ENCODE measurements at regions not wholly inside any gene's neighbourhood (a gene's known extent, or its start where the extent isn't known, plus 50 kb on each side); places are given as distances from the start of the nearest gene placed in this dataset.
A peak's percentile ranks its signal among the peaks of the same experiment; 100 is the strongest.

DNA sequence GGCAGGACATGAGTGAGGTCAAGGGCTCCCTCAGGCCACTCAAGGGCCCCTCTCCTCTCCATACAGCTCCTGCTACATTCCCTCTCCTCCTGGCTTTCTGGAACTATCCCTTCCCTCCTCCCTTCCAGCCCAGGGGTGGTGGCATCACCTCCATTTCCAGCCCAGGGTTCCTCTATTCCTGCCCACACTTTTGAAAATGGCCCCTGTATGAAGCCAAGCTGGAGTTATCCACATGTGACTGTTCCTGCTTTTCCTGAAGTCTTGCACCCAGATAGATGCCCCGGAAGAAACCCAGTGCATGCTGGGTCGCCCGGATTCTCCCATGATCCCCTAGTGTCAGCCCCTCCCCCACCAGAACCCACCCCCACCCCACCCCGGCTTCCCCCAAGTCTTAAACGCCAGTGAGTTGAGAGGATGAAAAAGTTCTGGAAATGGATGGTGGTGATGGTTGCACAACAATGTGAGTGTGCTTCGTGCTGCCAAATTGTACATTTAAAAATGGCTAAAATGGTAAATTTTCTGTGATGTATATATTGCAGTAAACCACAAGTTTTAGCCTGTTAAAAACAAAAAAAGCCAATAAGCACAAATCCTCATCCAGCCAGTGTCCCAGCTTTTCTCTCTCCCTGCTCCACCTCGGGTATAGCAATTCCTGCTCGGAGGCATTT, 136.9 kb downstream of the SCARB1 start:
- DNase-seq (ENCODE audit: low spot score): no peak

DNA sequence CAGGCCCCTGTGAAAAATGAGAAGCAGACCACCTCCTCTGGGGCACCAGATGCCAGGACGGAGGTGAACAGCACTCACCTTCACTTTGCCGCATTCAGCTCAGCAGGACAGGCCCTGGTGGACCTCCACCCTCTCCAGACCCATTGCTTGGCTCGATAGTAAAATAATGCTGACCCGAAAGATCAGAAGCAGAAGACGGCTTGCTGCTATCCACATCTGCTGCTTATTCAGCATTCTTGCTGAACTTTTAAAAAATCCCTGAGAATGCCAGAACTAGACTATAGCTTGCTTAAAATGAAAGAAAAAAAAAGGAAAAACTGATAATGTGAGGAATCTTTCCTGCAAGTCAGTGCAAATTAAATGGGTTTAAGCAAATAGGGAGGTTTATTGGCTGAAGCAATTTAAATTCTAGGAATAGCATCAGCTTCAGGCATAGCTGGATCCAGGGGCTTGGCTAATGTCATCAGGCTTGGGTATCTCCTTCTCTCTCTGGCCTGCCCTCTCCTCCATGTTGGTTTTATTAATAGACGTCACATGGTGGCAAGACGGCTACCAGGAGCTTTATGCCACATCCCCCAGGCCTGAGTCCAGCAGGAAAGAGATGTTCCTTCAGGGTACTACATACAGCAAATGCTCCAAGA, 137.9 kb downstream of the SCARB1 start:
- no peak for DNase-seq (ENCODE audit: low spot score)

DNA sequence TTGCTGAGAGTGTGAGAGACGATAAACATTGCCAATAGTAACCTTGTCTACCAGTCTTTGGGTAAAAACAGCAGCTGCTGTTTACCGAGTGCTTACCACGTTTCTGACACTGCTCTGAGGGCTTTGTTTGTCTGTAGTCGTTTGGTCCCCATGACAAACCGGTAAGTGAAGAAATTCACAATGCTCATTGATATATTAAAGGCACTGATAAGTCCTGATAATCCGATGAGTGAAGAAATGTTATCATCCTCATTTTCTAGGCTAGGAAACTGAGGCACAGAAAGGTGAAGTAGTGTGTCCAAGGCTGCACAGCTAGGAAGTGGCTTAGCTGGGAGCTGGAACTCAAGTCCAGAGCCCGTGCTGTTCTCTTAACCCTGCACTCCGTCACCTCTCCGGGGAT, 138.6 kb downstream of the SCARB1 start:
- DNase-seq (ENCODE audit: low spot score): no peak

DNA sequence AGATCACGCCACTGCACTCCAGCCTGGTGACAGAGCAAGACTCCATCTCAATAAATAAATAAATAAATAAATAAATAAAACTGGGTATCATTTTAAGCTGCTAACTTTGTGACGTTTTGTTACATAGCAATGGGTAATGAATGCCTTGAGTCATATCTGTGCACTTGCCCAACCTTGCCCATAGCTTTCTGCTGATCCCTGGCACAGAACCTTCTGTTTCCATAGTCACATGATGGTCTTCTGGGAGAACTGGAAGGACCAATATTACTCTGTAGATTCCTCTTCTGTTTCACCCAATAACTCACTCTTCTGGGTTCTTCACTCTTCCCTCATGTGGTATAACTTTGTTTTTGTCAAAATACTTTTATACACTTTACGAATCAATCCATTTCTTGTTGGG, 140.8 kb downstream of the SCARB1 start:
- no peak for DNase-seq (ENCODE audit: low spot score)

DNA sequence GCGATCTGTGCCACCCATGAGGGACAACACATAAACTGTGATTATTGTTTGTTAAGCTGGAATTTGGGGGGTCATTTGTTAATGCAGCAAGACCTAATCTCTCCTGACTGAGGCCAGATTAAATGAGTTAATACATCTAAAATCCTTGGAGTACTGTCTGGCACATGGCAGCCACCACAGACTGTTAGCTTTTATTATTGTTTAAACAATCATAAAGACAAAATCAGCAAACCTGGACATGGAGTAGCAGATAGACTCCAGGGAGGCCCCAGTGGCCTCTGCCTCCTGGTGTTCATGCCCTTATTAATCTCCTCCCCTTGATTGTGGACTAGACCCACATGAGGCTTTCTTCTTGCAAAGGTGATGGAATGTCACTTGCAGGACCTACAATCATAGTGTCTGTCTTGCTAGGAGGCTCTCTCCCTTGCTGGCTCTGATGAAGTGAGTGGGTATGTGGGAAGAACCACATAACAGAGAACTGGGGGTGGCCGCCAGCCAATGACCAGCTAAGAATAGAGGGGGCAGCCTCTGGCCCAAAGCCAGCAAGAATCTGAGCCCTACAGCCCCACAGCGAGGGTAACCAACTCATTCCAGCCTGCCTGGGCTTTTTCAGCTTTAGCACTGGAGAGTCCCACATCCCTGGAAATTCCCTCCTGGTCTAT, 142.0 kb downstream of the SCARB1 start:
- DNase-seq (ENCODE audit: low spot score): no peak

DNA sequence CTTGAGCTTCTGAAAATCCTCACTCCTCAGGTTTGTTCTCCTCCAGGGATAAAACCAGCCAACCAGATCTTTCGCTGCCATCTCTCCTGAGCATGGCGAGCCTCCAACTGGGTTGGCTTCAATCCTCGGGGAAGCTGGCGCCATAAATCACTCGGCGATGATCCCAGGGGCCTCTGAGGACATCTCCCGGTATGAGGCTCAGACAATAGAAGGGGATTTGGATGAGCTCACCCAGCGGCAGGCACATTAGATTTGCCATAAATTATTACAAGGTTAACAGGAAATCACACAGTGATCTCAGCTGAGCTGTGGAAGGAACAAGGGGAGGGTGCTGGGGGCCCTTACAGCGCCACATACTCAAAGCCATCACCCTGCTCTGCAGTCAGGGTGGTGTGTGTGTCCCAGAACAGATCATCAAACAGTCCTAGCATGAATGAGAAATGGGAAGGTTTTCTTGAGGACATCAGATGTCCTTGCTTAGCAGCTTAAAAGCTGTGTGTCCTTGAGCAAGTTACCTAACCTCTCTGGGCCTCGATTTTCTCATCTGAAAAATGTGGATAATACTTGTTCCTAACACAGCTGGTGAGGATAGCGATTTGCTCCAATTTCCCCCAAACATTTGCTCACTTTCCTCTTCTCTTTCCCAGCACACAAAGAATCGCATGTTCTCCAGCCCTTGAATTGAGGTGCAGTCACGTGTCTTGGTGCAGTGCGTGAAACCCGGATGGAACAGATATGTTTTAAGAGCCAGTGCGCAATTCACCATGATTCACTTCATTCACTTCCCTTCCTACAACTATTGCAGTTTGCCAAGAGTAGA, 142.8 kb downstream of the SCARB1 start:
- DNase-seq (ENCODE audit: low spot score): no peak

DNA sequence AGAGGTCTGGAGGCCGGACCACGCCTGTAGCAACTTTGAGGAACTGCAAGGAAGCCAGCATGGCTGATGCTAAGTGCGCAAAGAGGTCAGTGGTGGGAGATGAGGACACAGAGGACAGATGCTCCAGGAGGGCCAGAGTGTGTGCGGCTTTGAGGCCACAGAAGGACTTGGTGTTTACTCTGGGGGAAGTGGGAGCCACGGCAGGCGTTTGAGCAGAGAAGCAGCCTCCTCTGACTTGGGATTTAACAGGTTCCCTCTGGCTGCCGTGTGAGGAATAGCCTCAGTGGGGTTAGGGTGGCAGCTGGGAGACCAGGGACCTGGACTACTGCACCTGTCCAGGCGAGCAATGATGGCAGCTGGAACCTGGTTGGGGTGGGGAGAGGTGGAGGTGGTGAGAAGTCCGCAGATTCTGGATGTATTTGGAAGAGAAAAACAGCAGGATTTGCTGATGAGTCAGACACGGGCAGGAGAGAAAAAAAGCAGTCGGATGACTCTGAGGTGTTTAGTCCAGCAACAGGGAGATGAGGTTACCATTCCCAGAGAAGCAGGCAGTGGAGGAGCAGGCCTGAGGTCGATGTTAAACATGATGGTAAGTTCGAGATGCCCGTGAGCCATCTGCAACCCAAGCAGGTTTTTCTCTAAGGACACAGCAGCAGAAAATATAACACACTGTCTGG, 143.5 kb downstream of the SCARB1 start:
- no peak for DNase-seq (ENCODE audit: low spot score)

GRCh38 chr12:124719231-124719630, 144.4 kb downstream of the SCARB1 start:
- DNase-seq (ENCODE audit: low spot score): no peak

GRCh38 chr12:124718458-124718857, 145.2 kb downstream of the SCARB1 start:
- DNase-seq (ENCODE audit: low spot score): no peak

DNA sequence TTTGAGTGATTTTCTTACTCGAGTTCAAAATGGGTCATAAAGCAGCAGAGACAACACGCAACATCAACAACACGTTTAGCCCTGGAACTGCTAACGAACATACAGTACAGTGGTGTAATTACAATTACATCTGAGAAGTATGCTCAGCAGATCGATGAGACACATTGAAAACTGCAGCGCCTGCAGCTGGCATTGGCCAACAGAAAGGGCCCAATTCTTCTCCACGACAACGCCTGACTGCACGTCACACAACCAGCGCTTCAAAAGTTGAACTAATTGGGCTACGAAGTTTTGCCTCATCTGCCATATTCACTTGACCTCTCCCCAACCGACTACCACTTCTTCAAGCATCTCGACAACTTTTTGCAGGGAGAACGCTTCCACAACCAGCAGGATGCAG, 145.6 kb downstream of the SCARB1 start:
- no peak for DNase-seq (ENCODE audit: low spot score)

- DNase-seq (ENCODE audit: low spot score): no peak
Measured at GRCh38 chr12:124717318-124717717, 146.3 kb downstream of the SCARB1 start.

- no peak for DNase-seq (ENCODE audit: low spot score)
Measured at GRCh38 chr12:124716208-124717130, 147.2 kb downstream of the SCARB1 start.

GRCh38 chr12:124715121-124715990, 147.9 kb upstream of the NCOR2 start:
- no peak for DNase-seq (ENCODE audit: low spot score)

- DNase-seq (ENCODE audit: low spot score): peak; percentile 66
Measured at GRCh38 chr12:124713436-124714082, 146.1 kb upstream of the NCOR2 start.

GRCh38 chr12:124713041-124713435, 145.6 kb upstream of the NCOR2 start:
- no peak for DNase-seq (ENCODE audit: low spot score)

DNA sequence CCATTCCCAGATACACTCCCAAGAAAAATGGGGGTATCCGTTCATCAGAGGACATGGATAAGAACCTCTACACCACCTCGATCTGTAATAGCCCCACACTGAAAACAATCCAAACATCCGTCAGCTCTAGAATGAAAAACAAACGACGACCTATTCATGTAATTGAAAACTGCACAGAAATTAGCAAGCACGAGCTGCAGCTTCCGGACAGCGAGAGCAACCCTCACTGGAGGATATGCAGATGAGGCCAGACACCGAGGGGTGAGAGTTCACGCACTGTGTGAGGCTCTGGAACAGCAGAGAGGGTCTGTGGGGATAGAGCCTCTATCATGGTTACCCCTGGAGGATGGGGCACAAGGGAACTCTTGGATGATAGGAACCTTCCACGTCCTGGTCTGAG, 143.9 kb upstream of the NCOR2 start:
- DNase-seq (ENCODE audit: low spot score): no peak

GRCh38 chr12:124709722-124710687, 142.6 kb upstream of the NCOR2 start:
- no peak for DNase-seq (ENCODE audit: low spot score)

DNA sequence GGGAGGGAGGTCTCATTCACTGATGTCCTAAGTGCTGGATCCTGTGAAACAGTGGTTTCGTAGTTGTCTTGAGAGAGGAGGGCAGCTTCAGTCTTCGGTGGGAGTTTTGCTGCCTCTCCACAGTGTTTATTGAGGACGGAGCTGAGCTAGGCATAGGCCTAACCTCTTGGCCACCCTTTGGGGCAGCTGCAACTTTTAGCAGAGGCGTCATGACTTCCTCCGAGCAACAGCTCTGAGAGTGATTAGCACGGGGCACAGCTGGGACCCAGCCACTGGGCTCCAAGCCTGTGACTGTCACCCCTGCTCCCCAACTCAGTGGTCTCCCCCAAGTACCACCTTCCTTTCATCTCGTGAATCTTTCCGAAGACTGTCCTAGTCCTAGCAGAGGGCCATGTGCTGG, 139.9 kb upstream of the NCOR2 start:
- no peak for DNase-seq (ENCODE audit: low spot score)
